Neutrophil (primary cell): ENCODE measurements at regions not wholly inside any gene's neighbourhood (a gene's known extent, or its start where the extent isn't known, plus 50 kb on each side); places are given as distances from the start of the nearest gene placed in this dataset.

ENCODE experiments used
- H3K27ac ChIP-seq: fragments of 200-600 bp; sonication (generic); 2 replicates; pipeline ENCODE4 v1.5.1; 2016; ENCODE audit warnings: mild to moderate bottlenecking, moderate library complexity
- H3K27me3 ChIP-seq: fragments of 200-600 bp; sonication (generic); 2 replicates; pipeline ENCODE4 v1.6.0; 2016; ENCODE audit warnings: mild to moderate bottlenecking
- H3K36me3 ChIP-seq: fragments of 200-600 bp; sonication (generic); 2 replicates; pipeline ENCODE4 v1.5.1; 2017
- H3K4me1 ChIP-seq, 2 experiments: fragments of 200-600 bp in 1 of 2; sonication (generic) in 1 of 2; 1 replicate in 1 of 2; 2 replicates in 1 of 2; pipeline versions ENCODE4 v1.5.1 to v1.6.1; 2013 to 2016; ENCODE audit warnings: low read depth in 1 of 2, low read length in 1 of 2, mild to moderate bottlenecking in 1 of 2, moderate library complexity in 1 of 2; ENCODE audit not compliant: control insufficient read depth in 1 of 2, insufficient read depth in 1 of 2
- H3K4me3 ChIP-seq, 2 experiments: fragments of 200-600 bp in 1 of 2; sonication (generic) in 1 of 2; 1 replicate in 1 of 2; 2 replicates in 1 of 2; pipeline ENCODE4 v1.5.1; 2013 to 2016; ENCODE audit warnings: low read depth in 1 of 2, low read length in 1 of 2, mild to moderate bottlenecking in 1 of 2, moderate library complexity in 1 of 2
- H3K9me3 ChIP-seq: fragments of 200-600 bp; sonication (generic); 2 replicates; pipeline ENCODE4 v1.5.1; 2016
- CTCF ChIP-seq: fragments of 200-600 bp; sonication (generic); IDR thresholded peaks from 2 replicates; pipeline ENCODE4 v1.5.1; 2016; ENCODE audit warnings: antibody characterized with exemption

DNA sequence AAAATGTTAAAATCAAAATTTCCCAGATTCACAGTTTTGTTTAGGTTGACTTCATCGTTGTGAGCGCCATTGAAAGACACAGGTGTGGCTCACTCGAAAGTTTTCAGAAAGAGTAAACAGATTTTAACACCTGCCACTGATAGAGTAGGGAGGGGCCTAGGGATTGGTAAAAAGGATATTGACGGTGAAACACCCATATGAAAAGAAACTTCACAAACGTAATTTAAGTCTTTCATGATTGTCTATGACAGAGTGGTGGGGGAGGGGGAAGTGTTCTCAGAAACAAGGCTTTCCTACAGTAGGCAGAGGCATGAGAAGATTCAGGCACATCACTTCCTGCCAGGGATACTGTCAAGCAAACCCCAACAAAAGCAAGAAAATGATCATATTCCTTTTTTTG is 101.4 kb downstream of the PERP start:
- no peaks in the 10 kb centered on the region for H3K9me3 ChIP-seq
- peaks cover 10 to 11% of the 10 kb centered on the region in 2 experiments for H3K4me1 ChIP-seq
- TF ChIP-seq CTCF: no peak
- H3K36me3 ChIP-seq: no peaks in the 10 kb centered on the region
- H3K27me3 ChIP-seq: no peaks in the 10 kb centered on the region
- H3K27ac ChIP-seq: no peak overlapping the region
- H3K4me3 ChIP-seq: no peak overlapping the region

- no peaks in the 10 kb centered on the region for H3K4me1 ChIP-seq
- H3K27ac ChIP-seq: no peak overlapping the region
- H3K36me3 ChIP-seq: no peaks in the 10 kb centered on the region
- no peaks in the 10 kb centered on the region for H3K9me3 ChIP-seq
- TF ChIP-seq CTCF: peak; percentile 26
- no peaks in the 10 kb centered on the region for H3K27me3 ChIP-seq
- H3K4me3 ChIP-seq: no peak overlapping the region
These were observed 100.2 kb downstream of the PERP start for GRCh38 chr6:138007014-138007472.

GRCh38 chr6:138008791-138009190 is 98.4 kb downstream of the PERP start:
- Histone ChIP-seq H3K4me3 (no peak overlapping the region), H3K27ac (no peak overlapping the region)
- no peak for TF ChIP-seq CTCF

GRCh38 chr6:138011413-138011812 is 95.8 kb downstream of the PERP start:
- no peak for TF ChIP-seq CTCF
- no peak overlapping the region for H3K27ac ChIP-seq

More at GRCh38 chr6:138008791-138009190, 98.4 kb downstream of the PERP start:
- Histone ChIP-seq H3K27me3 (no peaks in the 10 kb centered on the region), H3K36me3 (no peaks in the 10 kb centered on the region), H3K9me3 (no peaks in the 10 kb centered on the region), H3K4me1 (no peaks in the 10 kb centered on the region)

GRCh38 chr6:138012682-138013081 is 94.5 kb downstream of the PERP start:
- H3K9me3 ChIP-seq: no peaks in the 10 kb centered on the region
- no peaks in the 10 kb centered on the region for H3K27me3 ChIP-seq
- H3K4me3 ChIP-seq: no peak overlapping the region
- no peak for TF ChIP-seq CTCF
- H3K27ac ChIP-seq: no peak overlapping the region
- no peaks in the 10 kb centered on the region for H3K36me3 ChIP-seq
- peaks cover 0 to 4% of the 10 kb centered on the region in 2 experiments for H3K4me1 ChIP-seq

More at GRCh38 chr6:138011413-138011812, 95.8 kb downstream of the PERP start:
- Histone ChIP-seq H3K4me1 (no peaks in the 10 kb centered on the region), H3K4me3 (no peak overlapping the region), H3K36me3 (no peaks in the 10 kb centered on the region), H3K27me3 (no peaks in the 10 kb centered on the region), H3K9me3 (no peaks in the 10 kb centered on the region)

GRCh38 chr6:138013959-138014358 is 93.3 kb downstream of the PERP start:
- no peaks in the 10 kb centered on the region for H3K27me3 ChIP-seq
- no peaks in the 10 kb centered on the region for H3K9me3 ChIP-seq
- no peaks in the 10 kb centered on the region for H3K36me3 ChIP-seq
- no peak overlapping the region for H3K27ac ChIP-seq
- H3K4me1 ChIP-seq: peaks cover 0 to 4% of the 10 kb centered on the region in 2 experiments
- no peak for TF ChIP-seq CTCF
- no peak overlapping the region for H3K4me3 ChIP-seq
